DMS53 (cell line): ENCODE measurements at regions not wholly inside any gene's neighbourhood (a gene's known extent, or its start where the extent isn't known, plus 50 kb on each side); places are given as distances from the start of the nearest gene placed in this dataset.

Experiments
- DNase-seq: peaks from one replicate; lab custom pipeline; 2025; lab: John Stamatoyannopoulos, UW

- DNase-seq = no peak
Observed at GRCh38 chr19:56947206-56947605, 106.7 kb upstream of the PEG3 start.

- no peak for DNase-seq
Observed at GRCh38 chr19:56949626-56950025, 109.1 kb upstream of the PEG3 start.

GRCh38 chr19:56951672-56952071 is 111.1 kb upstream of the PEG3 start:
- no peak for DNase-seq

GRCh38 chr19:56953470-56953869 is 112.9 kb upstream of the PEG3 start:
- DNase-seq = no peak

GRCh38 chr19:56955637-56956216 is 115.2 kb upstream of the PEG3 start:
- no peak for DNase-seq

GRCh38 chr19:56956503-56957226 is 116.1 kb upstream of the PEG3 start:
- no peak for DNase-seq

GRCh38 chr19:56959205-56959604 is 118.7 kb upstream of the PEG3 start:
- no peak for DNase-seq

- no peak for DNase-seq
Observed at GRCh38 chr19:56960959-56961543, 120.5 kb upstream of the PEG3 start.

GRCh38 chr19:56964410-56964920 is 123.9 kb upstream of the PEG3 start:
- DNase-seq = no peak

- DNase-seq = no peak
Observed at GRCh38 chr19:56966225-56966696, 125.7 kb upstream of the PEG3 start.

GRCh38 chr19:56966697-56967299 is 126.3 kb upstream of the PEG3 start:
- DNase-seq = no peak

- no peak for DNase-seq
Observed at GRCh38 chr19:56969156-56969555, 128.6 kb upstream of the PEG3 start.

- no peak for DNase-seq
Observed at GRCh38 chr19:56969759-56970178, 129.2 kb upstream of the PEG3 start.

- DNase-seq = no peak
Observed at GRCh38 chr19:56971230-56971629, 130.7 kb upstream of the PEG3 start.

- DNase-seq = no peak
Observed at GRCh38 chr19:56972291-56972841, 131.8 kb upstream of the PEG3 start.

GRCh38 chr19:56973713-56974555 is 133.4 kb upstream of the PEG3 start:
- DNase-seq = no peak

- DNase-seq = no peak
Observed at GRCh38 chr19:56974556-56975207, 134.2 kb upstream of the PEG3 start.

GRCh38 chr19:56976300-56976699 is 135.8 kb upstream of the PEG3 start:
- no peak for DNase-seq

- DNase-seq = no peak
Observed at GRCh38 chr19:56976995-56977906, 136.7 kb upstream of the PEG3 start.

- DNase-seq = no peak
Observed at GRCh38 chr19:56978023-56978565, 137.6 kb upstream of the PEG3 start.
